ENCODE measurements at regions not wholly inside any gene's neighbourhood (a gene's known extent, or its start where the extent isn't known, plus 50 kb on each side); places are given as distances from the start of the nearest gene placed in this dataset.

DNA sequence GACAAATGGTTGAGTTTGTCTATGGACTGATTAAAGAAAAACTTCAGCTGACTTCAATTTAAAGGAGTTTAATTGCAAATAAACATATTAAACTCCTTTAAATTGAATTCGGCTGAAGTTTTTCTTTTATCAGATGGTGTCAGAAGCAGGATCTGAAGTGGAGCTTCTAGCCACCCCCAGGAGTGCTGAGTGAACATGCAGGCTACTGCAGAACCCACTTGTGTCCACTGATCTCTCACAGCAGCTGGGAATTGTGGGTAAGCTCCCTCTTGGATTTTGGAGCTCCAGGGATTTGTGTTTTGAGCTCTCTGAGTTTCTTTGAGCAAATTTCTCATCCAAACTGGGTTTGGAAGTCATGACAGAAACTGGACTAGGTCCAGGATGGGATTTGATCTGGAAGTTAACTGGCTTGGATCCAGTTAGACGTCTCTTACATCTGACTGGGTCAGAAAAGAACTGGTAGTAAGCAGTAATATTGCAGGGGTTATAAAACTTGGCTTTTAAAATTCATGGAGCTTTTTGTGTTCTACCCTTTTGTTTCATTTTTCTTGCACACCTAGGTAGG is 95.8 kb upstream of the UST start:
- ChIA-PET CTCF (ENCODE audit: partially characterized antibody) (interaction anchor here (0.6 to 1.5 kb wide), 2 partner anchors 63 to 374 kb away, joined by 4 read pairs; no protein-coding TSS in a partner anchor), POLR2A (ENCODE audit: partially characterized antibody) (no interaction called here)
- H2BK12ac ChIP-seq (ENCODE audit: low read depth, low read length): no peak overlapping the region
- H3K56ac ChIP-seq (replicated peaks; ENCODE audit: insufficient read length, low read depth, low read length): no peak overlapping the region
- no peaks in the 10 kb centered on the region for H3K79me2 ChIP-seq (ENCODE audit: control insufficient read depth in 1 of 2, insufficient read depth in 2 of 2, low read length in 2 of 2)
- H2BK20ac ChIP-seq (ENCODE audit: low read length): peak overlapping the region; percentile 88; the same call in 1 of the 2 replicates
- peaks cover 41 to 47% of the 10 kb centered on the region in 2 experiments for H3K9me3 ChIP-seq (ENCODE audit: insufficient read depth in 2 of 2, low read depth in 1 of 2, low read length in 1 of 2)
- WGBS, 2 experiments (ENCODE audit: extremely low coverage in 1 of 2, insufficient coverage in 1 of 2, insufficient read length in 1 of 2, insufficient replicate concordance in 2 of 2, low coverage in 1 of 2, low lambda C conversion rate in 2 of 2, missing lambda C conversion rate in 1 of 2): 97% methylated on average over 2 of the region's 2 CpGs; no CpG with 5 or more reads in 1 of the 2 experiments
- H3K4me2 ChIP-seq (ENCODE audit: insufficient read depth in 1 of 2, low read depth in 2 of 2, low read length in 2 of 2): no peak overlapping the region
- no peak overlapping the region for H4K91ac ChIP-seq (replicated peaks; ENCODE audit: insufficient read length, low read length)
- H2AK5ac ChIP-seq (ENCODE audit: low read depth, low read length): no peak overlapping the region
- H3K4me3 ChIP-seq (ENCODE audit: extremely low read depth in 1 of 4, insufficient read depth in 2 of 4, low read depth in 3 of 4, low read length in 4 of 4): no peak overlapping the region
- no peak overlapping the region for H3K9ac ChIP-seq (replicated peaks in 1 of 4; ENCODE audit: extremely low read depth in 1 of 4, low read depth in 3 of 4, low read length in 3 of 4)
- H3K14ac ChIP-seq (ENCODE audit: insufficient read length): no peak overlapping the region
- no peak for DNase-seq (ENCODE audit: low read depth in 1 of 2, low spot score in 2 of 2)
- no peak overlapping the region for H4K5ac ChIP-seq (ENCODE audit: insufficient read length, low read depth, low read length)
- no peak overlapping the region for H2BK5ac ChIP-seq (ENCODE audit: low read depth, low read length)
- no peak overlapping the region for H3K4ac ChIP-seq (replicated peaks; ENCODE audit: insufficient read length, low read depth, low read length)
- H2BK15ac ChIP-seq (ENCODE audit: low read length): no peak overlapping the region
- H2AFZ ChIP-seq (ENCODE audit: low read length): no peak overlapping the region
- H4K8ac ChIP-seq (ENCODE audit: extremely low read depth, insufficient read depth, low read length): no peak overlapping the region
- H3K27ac ChIP-seq (ENCODE audit: low read depth, low read length): no peak overlapping the region
- H3K23me2 ChIP-seq (ENCODE audit: low read depth, low read length): no peaks in the 10 kb centered on the region
- H3K27me3 ChIP-seq (replicated peaks in 1 of 4; ENCODE audit: control insufficient read depth in 3 of 4, extremely low read depth in 1 of 4, insufficient read depth in 3 of 4, low read length in 3 of 4): no peaks in the 10 kb centered on the region
- TF ChIP-seq CBX8 (IDR thresholded peaks at IDR 0.05; ENCODE audit: borderline replicate concordance, low read depth, low read length): no peak
- H3K36me3 ChIP-seq (ENCODE audit: control insufficient read depth in 2 of 4, insufficient read depth in 4 of 4, low read length in 3 of 4): peaks cover 0 to 4% (median under 1%) of the 10 kb centered on the region in 4 experiments; a peak in 4 of 8 replicates
- H3K4me1 ChIP-seq (replicated peaks in 1 of 4; ENCODE audit: control insufficient read depth in 3 of 4, insufficient read depth in 4 of 4, low read length in 3 of 4): peaks cover 0 to 2% (median under 1%) of the 10 kb centered on the region in 4 experiments; a peak in 2 of 7 replicates
- no peaks in the 10 kb centered on the region for H4K20me1 ChIP-seq (replicated peaks in 1 of 2; ENCODE audit: control insufficient read depth in 1 of 2, insufficient read depth in 2 of 2, low read length in 2 of 2)
- FAIRE-seq: no peak
- no peaks in the 10 kb centered on the region for H3K79me1 ChIP-seq (ENCODE audit: low read depth, low read length)
- H3K18ac ChIP-seq (ENCODE audit: extremely low read depth, low read length): no peak overlapping the region
- H3K23ac ChIP-seq (ENCODE audit: insufficient read length): no peak overlapping the region
- H2BK120ac ChIP-seq (replicated peaks; ENCODE audit: low read depth, low read length): no peak overlapping the region

Measured in H1 (cell line).